ENCODE measurements at regions not wholly inside any gene's neighbourhood (a gene's known extent, or its start where the extent isn't known, plus 50 kb on each side); places are given as distances from the start of the nearest gene placed in this dataset.
"Not testable (repeated sequence)": the region's sequence is repeated elsewhere in the genome, so short reads cannot be mapped to it uniquely, and the experiment has no call there.

- Histone ChIP-seq H3K36me3 (ENCODE audit: control insufficient read depth in 4 of 4, insufficient read depth in 4 of 4, low read length in 4 of 4) (no peaks in the 10 kb centered on the region), H3K27me3 (ENCODE audit: control insufficient read depth in 3 of 3, insufficient read depth in 3 of 3, low read length in 2 of 3) (peaks cover 3 to 24% (median 12%) of the 10 kb centered on the region in 3 donors), H3K27ac (ENCODE audit: low read depth in 1 of 2, low read length in 1 of 2) (no peak overlapping the region), H3K4me3 (no peak overlapping the region), H3K9ac (ENCODE audit: insufficient read depth in 1 of 2, low read length in 2 of 2) (no peak overlapping the region), H3K9me3 (ENCODE audit: control insufficient read depth in 4 of 4, insufficient read depth in 3 of 4, low read length in 3 of 4) (peaks cover 0 to 12% (median 0%) of the 10 kb centered on the region in 4 donors), H3K4me1 (ENCODE audit: control insufficient read depth in 5 of 5, insufficient read depth in 5 of 5, low read length in 5 of 5) (no peaks in the 10 kb centered on the region)
- ATAC-seq (ENCODE audit: insufficient read depth, low FRiP score) (no peak), DNase-seq (no peak)
- no peak for TF ChIP-seq CTCF (IDR thresholded peaks at IDR 0.05; ENCODE audit: control extremely low read depth, extremely low read depth)
- WGBS, 2 donors, result 3 to 8% methylated on average over 15 of the region's 15 CpGs
These were observed 94.7 kb upstream of the ZNF322 start for GRCh38 chr6:26754212-26754611.

GRCh38 chr6:26754801-26755200, 95.3 kb upstream of the ZNF322 start:
- H3K27me3 ChIP-seq (ENCODE audit: control insufficient read depth in 3 of 3, insufficient read depth in 3 of 3, low read length in 2 of 3), result peaks cover 3 to 27% (median 10%) of the 10 kb centered on the region in 3 donors
- H3K9ac ChIP-seq (ENCODE audit: insufficient read depth in 1 of 2, low read length in 2 of 2); DNase-seq; H3K36me3 ChIP-seq (ENCODE audit: control insufficient read depth in 4 of 4, insufficient read depth in 4 of 4, low read length in 4 of 4); H3K27ac ChIP-seq (ENCODE audit: low read depth in 1 of 2, low read length in 1 of 2); ATAC-seq (ENCODE audit: insufficient read depth, low FRiP score); H3K4me1 ChIP-seq (ENCODE audit: control insufficient read depth in 5 of 5, insufficient read depth in 5 of 5, low read length in 5 of 5); H3K4me3 ChIP-seq: not testable (repeated sequence)
- WGBS, 2 donors, result 4 to 6% methylated on average over 19 to 20 of the region's 20 CpGs
- H3K9me3 ChIP-seq (ENCODE audit: control insufficient read depth in 4 of 4, insufficient read depth in 3 of 4, low read length in 3 of 4), result peaks cover 0 to 10% (median 0%) of the 10 kb centered on the region in 4 donors

GRCh38 chr6:26756067-26756805, 96.7 kb upstream of the ZNF322 start:
- not testable (repeated sequence) for H3K36me3 ChIP-seq (ENCODE audit: control insufficient read depth in 4 of 4, insufficient read depth in 4 of 4, low read length in 4 of 4); H3K4me1 ChIP-seq (ENCODE audit: control insufficient read depth in 5 of 5, insufficient read depth in 5 of 5, low read length in 5 of 5); H3K9ac ChIP-seq (ENCODE audit: insufficient read depth in 1 of 2, low read length in 2 of 2); H3K27ac ChIP-seq (ENCODE audit: low read depth in 1 of 2, low read length in 1 of 2); H3K4me3 ChIP-seq; ATAC-seq (ENCODE audit: insufficient read depth, low FRiP score)
- peaks cover 3 to 23% (median 10%) of the 10 kb centered on the region in 3 donors for H3K27me3 ChIP-seq (ENCODE audit: control insufficient read depth in 3 of 3, insufficient read depth in 3 of 3, low read length in 2 of 3)
- WGBS, 2 donors, result 5 to 7% methylated on average over 29 of the region's 29 CpGs
- H3K9me3 ChIP-seq (ENCODE audit: control insufficient read depth in 4 of 4, insufficient read depth in 3 of 4, low read length in 3 of 4), result peaks cover 0 to 10% (median 0%) of the 10 kb centered on the region in 4 donors
- DNase-seq, result peak in 1 of 3 donors; percentile 17

- H3K4me1 ChIP-seq (ENCODE audit: control insufficient read depth in 5 of 5, insufficient read depth in 5 of 5, low read length in 5 of 5); H3K9me3 ChIP-seq (ENCODE audit: control insufficient read depth in 4 of 4, insufficient read depth in 3 of 4, low read length in 3 of 4); ATAC-seq (ENCODE audit: insufficient read depth, low FRiP score); H3K4me3 ChIP-seq; H3K9ac ChIP-seq (ENCODE audit: insufficient read depth in 1 of 2, low read length in 2 of 2); H3K27ac ChIP-seq (ENCODE audit: low read depth in 1 of 2, low read length in 1 of 2); H3K36me3 ChIP-seq (ENCODE audit: control insufficient read depth in 4 of 4, insufficient read depth in 4 of 4, low read length in 4 of 4); DNase-seq: not testable (repeated sequence)
- H3K27me3 ChIP-seq (ENCODE audit: control insufficient read depth in 3 of 3, insufficient read depth in 3 of 3, low read length in 2 of 3), result peaks cover 0 to 10% (median 0%) of the 10 kb centered on the region in 3 donors
- WGBS, 2 donors, result no CpG with 5 or more reads among the region's 36 CpGs
These were observed 106.8 kb upstream of the ZNF322 start for GRCh38 chr6:26766203-26766902.

GRCh38 chr6:26770941-26771666, 111.6 kb upstream of the ZNF322 start:
- not testable (repeated sequence) for ATAC-seq (ENCODE audit: insufficient read depth, low FRiP score); DNase-seq
- WGBS, 2 donors, result no CpG with 5 or more reads among the region's 31 CpGs

GRCh38 chr6:26773414-26773813, 113.9 kb upstream of the ZNF322 start:
- WGBS, 2 donors, result no CpG with 5 or more reads among the region's 12 CpGs
- not testable (repeated sequence) for H3K9ac ChIP-seq (ENCODE audit: insufficient read depth in 1 of 2, low read length in 2 of 2); H3K27me3 ChIP-seq (ENCODE audit: control insufficient read depth in 3 of 3, insufficient read depth in 3 of 3, low read length in 2 of 3); H3K9me3 ChIP-seq (ENCODE audit: control insufficient read depth in 4 of 4, insufficient read depth in 3 of 4, low read length in 3 of 4); DNase-seq; ATAC-seq (ENCODE audit: insufficient read depth, low FRiP score); H3K4me3 ChIP-seq; H3K27ac ChIP-seq (ENCODE audit: low read depth in 1 of 2, low read length in 1 of 2); H3K36me3 ChIP-seq (ENCODE audit: control insufficient read depth in 4 of 4, insufficient read depth in 4 of 4, low read length in 4 of 4); H3K4me1 ChIP-seq (ENCODE audit: control insufficient read depth in 5 of 5, insufficient read depth in 5 of 5, low read length in 5 of 5)

More at GRCh38 chr6:26770941-26771666, 111.6 kb upstream of the ZNF322 start:
- H3K9me3 ChIP-seq (ENCODE audit: control insufficient read depth in 4 of 4, insufficient read depth in 3 of 4, low read length in 3 of 4); H3K4me1 ChIP-seq (ENCODE audit: control insufficient read depth in 5 of 5, insufficient read depth in 5 of 5, low read length in 5 of 5); H3K27me3 ChIP-seq (ENCODE audit: control insufficient read depth in 3 of 3, insufficient read depth in 3 of 3, low read length in 2 of 3); H3K9ac ChIP-seq (ENCODE audit: insufficient read depth in 1 of 2, low read length in 2 of 2); H3K36me3 ChIP-seq (ENCODE audit: control insufficient read depth in 4 of 4, insufficient read depth in 4 of 4, low read length in 4 of 4); H3K4me3 ChIP-seq; H3K27ac ChIP-seq (ENCODE audit: low read depth in 1 of 2, low read length in 1 of 2): not testable (repeated sequence)

- H3K27me3 ChIP-seq (ENCODE audit: control insufficient read depth in 3 of 3, insufficient read depth in 3 of 3, low read length in 2 of 3); ATAC-seq (ENCODE audit: insufficient read depth, low FRiP score); DNase-seq; H3K4me1 ChIP-seq (ENCODE audit: control insufficient read depth in 5 of 5, insufficient read depth in 5 of 5, low read length in 5 of 5); H3K27ac ChIP-seq (ENCODE audit: low read depth in 1 of 2, low read length in 1 of 2); H3K36me3 ChIP-seq (ENCODE audit: control insufficient read depth in 4 of 4, insufficient read depth in 4 of 4, low read length in 4 of 4); H3K9me3 ChIP-seq (ENCODE audit: control insufficient read depth in 4 of 4, insufficient read depth in 3 of 4, low read length in 3 of 4); H3K4me3 ChIP-seq; H3K9ac ChIP-seq (ENCODE audit: insufficient read depth in 1 of 2, low read length in 2 of 2): not testable (repeated sequence)
- no CpG with 5 or more reads among the region's 21 CpGs for WGBS, 2 donors
These were observed 121.0 kb upstream of the ZNF322 start for GRCh38 chr6:26780563-26780962.

Data from lung (tissue), 11 donors.